ENCODE measurements at regions not wholly inside any gene's neighbourhood (a gene's known extent, or its start where the extent isn't known, plus 50 kb on each side); places are given as distances from the start of the nearest gene placed in this dataset.

DNA sequence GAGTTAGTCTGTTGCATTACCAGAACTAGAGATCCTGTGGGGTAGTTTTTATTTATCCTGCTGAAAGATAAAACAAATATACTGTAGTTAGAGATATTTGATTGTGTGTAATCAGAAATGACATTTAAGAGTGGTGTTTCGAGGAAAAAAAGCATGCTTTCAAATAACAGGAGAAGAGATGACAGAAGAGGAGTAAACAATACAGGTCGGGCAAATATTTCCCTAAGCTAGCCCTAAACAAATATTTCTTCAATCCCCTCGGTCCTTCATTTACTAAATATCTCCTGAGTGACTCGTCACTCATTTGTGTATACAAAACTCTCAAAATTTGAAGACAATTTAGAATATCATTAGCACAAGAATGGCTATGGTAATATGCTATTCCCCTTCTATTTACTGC lies 219.7 kb upstream of the FERD3L start:
- H3K4me3 ChIP-seq, result no peak overlapping the region
- CTCF ChIA-PET, result no interaction called here
- no peaks in the 10 kb centered on the region for H3K9me3 ChIP-seq
- H3K4me2 ChIP-seq, result no peak overlapping the region
- no peak overlapping the region for H3K27ac ChIP-seq
- 10% methylated on average over 4 of the region's 4 CpGs for WGBS (ENCODE audit: missing lambda C conversion rate)
- DNase-seq (ENCODE audit: low read depth in 1 of 2, low spot score in 1 of 2) (no peak), ATAC-seq (no peak), FAIRE-seq (no peak)
- TF ChIP-seq, protein P1, sequence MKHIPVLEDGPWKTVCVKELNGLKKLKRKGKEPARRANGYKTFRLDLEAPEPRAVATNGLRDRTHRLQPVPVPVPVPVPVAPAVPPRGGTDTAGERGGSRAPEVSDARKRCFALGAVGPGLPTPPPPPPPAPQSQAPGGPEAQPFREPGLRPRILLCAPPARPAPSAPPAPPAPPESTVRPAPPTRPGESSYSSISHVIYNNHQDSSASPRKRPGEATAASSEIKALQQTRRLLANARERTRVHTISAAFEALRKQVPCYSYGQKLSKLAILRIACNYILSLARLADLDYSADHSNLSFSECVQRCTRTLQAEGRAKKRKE (CRISPR knock-in tag; IDR thresholded peaks at IDR 0.05; ENCODE audit: low read depth), result no peak
- TF ChIP-seq HEYL (CRISPR knock-in tag; IDR thresholded peaks at IDR 0.05), result no peak
- TF ChIP-seq MAFK (IDR thresholded peaks at IDR 0.05; ENCODE audit: partially characterized antibody), result no peak
- no peak for TF ChIP-seq SREBF2 (IDR thresholded peaks at IDR 0.05)
- TF ChIP-seq FOSB (CRISPR knock-in tag; IDR thresholded peaks at IDR 0.05), result no peak
- TF ChIP-seq, protein P2, sequence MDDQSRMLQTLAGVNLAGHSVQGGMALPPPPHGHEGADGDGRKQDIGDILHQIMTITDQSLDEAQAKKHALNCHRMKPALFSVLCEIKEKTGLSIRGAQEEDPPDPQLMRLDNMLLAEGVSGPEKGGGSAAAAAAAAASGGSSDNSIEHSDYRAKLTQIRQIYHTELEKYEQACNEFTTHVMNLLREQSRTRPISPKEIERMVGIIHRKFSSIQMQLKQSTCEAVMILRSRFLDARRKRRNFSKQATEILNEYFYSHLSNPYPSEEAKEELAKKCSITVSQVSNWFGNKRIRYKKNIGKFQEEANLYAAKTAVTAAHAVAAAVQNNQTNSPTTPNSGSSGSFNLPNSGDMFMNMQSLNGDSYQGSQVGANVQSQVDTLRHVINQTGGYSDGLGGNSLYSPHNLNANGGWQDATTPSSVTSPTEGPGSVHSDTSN (IDR thresholded peaks at IDR 0.05), result no peak
- TF ChIP-seq, protein P3, sequence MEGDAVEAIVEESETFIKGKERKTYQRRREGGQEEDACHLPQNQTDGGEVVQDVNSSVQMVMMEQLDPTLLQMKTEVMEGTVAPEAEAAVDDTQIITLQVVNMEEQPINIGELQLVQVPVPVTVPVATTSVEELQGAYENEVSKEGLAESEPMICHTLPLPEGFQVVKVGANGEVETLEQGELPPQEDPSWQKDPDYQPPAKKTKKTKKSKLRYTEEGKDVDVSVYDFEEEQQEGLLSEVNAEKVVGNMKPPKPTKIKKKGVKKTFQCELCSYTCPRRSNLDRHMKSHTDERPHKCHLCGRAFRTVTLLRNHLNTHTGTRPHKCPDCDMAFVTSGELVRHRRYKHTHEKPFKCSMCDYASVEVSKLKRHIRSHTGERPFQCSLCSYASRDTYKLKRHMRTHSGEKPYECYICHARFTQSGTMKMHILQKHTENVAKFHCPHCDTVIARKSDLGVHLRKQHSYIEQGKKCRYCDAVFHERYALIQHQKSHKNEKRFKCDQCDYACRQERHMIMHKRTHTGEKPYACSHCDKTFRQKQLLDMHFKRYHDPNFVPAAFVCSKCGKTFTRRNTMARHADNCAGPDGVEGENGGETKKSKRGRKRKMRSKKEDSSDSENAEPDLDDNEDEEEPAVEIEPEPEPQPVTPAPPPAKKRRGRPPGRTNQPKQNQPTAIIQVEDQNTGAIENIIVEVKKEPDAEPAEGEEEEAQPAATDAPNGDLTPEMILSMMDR (IDR thresholded peaks at IDR 0.05), result no peak
- TF ChIP-seq HOXB5 (CRISPR knock-in tag; IDR thresholded peaks at IDR 0.05), result no peak
- TF ChIP-seq FOXS1 (CRISPR knock-in tag; IDR thresholded peaks at IDR 0.05), result no peak
- TF ChIP-seq ZFP36 (IDR thresholded peaks at IDR 0.05; ENCODE audit: borderline replicate concordance, partially characterized antibody), result no peak
- TF ChIP-seq CBX2 (IDR thresholded peaks at IDR 0.05; ENCODE audit: borderline replicate concordance, low read depth), result no peak
- no peak for TF ChIP-seq ESRRA (IDR thresholded peaks at IDR 0.05; ENCODE audit: borderline replicate concordance, low read length)
- TF ChIP-seq, protein P4, sequence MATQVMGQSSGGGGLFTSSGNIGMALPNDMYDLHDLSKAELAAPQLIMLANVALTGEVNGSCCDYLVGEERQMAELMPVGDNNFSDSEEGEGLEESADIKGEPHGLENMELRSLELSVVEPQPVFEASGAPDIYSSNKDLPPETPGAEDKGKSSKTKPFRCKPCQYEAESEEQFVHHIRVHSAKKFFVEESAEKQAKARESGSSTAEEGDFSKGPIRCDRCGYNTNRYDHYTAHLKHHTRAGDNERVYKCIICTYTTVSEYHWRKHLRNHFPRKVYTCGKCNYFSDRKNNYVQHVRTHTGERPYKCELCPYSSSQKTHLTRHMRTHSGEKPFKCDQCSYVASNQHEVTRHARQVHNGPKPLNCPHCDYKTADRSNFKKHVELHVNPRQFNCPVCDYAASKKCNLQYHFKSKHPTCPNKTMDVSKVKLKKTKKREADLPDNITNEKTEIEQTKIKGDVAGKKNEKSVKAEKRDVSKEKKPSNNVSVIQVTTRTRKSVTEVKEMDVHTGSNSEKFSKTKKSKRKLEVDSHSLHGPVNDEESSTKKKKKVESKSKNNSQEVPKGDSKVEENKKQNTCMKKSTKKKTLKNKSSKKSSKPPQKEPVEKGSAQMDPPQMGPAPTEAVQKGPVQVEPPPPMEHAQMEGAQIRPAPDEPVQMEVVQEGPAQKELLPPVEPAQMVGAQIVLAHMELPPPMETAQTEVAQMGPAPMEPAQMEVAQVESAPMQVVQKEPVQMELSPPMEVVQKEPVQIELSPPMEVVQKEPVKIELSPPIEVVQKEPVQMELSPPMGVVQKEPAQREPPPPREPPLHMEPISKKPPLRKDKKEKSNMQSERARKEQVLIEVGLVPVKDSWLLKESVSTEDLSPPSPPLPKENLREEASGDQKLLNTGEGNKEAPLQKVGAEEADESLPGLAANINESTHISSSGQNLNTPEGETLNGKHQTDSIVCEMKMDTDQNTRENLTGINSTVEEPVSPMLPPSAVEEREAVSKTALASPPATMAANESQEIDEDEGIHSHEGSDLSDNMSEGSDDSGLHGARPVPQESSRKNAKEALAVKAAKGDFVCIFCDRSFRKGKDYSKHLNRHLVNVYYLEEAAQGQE (IDR thresholded peaks at IDR 0.05), result no peak
- no peak for TF ChIP-seq CHD2 (IDR thresholded peaks at IDR 0.05; ENCODE audit: low read length, partially characterized antibody)
- TF ChIP-seq ZSCAN20 (CRISPR knock-in tag; IDR thresholded peaks at IDR 0.05), result no peak
- TF ChIP-seq, protein P5, sequence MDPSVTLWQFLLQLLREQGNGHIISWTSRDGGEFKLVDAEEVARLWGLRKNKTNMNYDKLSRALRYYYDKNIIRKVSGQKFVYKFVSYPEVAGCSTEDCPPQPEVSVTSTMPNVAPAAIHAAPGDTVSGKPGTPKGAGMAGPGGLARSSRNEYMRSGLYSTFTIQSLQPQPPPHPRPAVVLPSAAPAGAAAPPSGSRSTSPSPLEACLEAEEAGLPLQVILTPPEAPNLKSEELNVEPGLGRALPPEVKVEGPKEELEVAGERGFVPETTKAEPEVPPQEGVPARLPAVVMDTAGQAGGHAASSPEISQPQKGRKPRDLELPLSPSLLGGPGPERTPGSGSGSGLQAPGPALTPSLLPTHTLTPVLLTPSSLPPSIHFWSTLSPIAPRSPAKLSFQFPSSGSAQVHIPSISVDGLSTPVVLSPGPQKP (IDR thresholded peaks at IDR 0.05; ENCODE audit: low read depth, low read length), result no peak
- no peak for TF ChIP-seq CEBPB (IDR thresholded peaks at IDR 0.05)
- POLR2A ChIA-PET, result no interaction called here
- H3K4me1 ChIP-seq, result no peaks in the 10 kb centered on the region

DNA sequence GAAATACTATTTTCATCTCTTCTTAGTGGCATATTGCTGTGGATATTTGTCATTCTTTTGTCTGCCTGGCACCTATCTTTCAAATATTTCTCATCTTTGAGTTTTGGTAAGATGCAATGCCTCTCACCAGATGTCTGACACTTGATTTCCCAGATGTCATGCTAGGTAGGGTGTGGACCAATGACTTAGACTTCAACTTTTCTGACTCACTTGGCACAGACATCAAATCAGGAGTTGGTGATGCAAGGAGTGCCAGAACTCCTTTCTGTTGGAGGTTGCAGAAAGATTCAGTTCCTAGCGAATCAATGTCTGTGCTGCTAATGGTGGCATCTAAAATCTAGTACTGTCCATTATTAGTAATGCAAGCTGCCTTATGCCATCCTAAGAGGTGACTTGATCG lies 216.9 kb upstream of the FERD3L start:
- FAIRE-seq (no peak), ATAC-seq (no peak), DNase-seq (ENCODE audit: low read depth in 1 of 2, low spot score in 1 of 2) (no peak)
- WGBS (ENCODE audit: missing lambda C conversion rate), result 43% methylated on average over 2 of the region's 2 CpGs
- H3K4me3 ChIP-seq, result no peak overlapping the region
- CTCF ChIA-PET, result no interaction called here
- no peaks in the 10 kb centered on the region for H3K4me1 ChIP-seq
- no peak overlapping the region for H3K4me2 ChIP-seq
- no peak overlapping the region for H3K27ac ChIP-seq
- no peak for TF ChIP-seq POLR2AphosphoS2 (conservative IDR thresholded peaks at IDR 0.05; ENCODE audit: low read length)
- TF ChIP-seq, protein P6, sequence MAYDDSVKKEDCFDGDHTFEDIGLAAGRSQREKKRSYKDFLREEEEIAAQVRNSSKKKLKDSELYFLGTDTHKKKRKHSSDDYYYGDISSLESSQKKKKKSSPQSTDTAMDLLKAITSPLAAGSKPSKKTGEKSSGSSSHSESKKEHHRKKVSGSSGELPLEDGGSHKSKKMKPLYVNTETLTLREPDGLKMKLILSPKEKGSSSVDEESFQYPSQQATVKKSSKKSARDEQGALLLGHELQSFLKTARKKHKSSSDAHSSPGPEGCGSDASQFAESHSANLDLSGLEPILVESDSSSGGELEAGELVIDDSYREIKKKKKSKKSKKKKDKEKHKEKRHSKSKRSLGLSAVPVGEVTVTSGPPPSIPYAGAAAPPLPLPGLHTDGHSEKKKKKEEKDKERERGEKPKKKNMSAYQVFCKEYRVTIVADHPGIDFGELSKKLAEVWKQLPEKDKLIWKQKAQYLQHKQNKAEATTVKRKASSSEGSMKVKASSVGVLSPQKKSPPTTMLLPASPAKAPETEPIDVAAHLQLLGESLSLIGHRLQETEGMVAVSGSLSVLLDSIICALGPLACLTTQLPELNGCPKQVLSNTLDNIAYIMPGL (CRISPR knock-in tag; IDR thresholded peaks at IDR 0.05; ENCODE audit: borderline replicate concordance), result no peak
- TF ChIP-seq, protein P7, sequence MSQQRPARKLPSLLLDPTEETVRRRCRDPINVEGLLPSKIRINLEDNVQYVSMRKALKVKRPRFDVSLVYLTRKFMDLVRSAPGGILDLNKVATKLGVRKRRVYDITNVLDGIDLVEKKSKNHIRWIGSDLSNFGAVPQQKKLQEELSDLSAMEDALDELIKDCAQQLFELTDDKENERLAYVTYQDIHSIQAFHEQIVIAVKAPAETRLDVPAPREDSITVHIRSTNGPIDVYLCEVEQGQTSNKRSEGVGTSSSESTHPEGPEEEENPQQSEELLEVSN (IDR thresholded peaks at IDR 0.05; ENCODE audit: borderline replicate concordance, low read depth), result no peak
- no peaks in the 10 kb centered on the region for H3K9me3 ChIP-seq
- POLR2A ChIA-PET, result no interaction called here

All from A549 (cell line).